LNCAP (cell line): ENCODE measurements at regions not wholly inside any gene's neighbourhood (a gene's known extent, or its start where the extent isn't known, plus 50 kb on each side); places are given as distances from the start of the nearest gene placed in this dataset.

Experiments
- CTCF ChIP-seq: fragments of 450-650 bp; IDR thresholded peaks from 2 replicates; pipeline ENCODE4 v1.5.1; 2017; ENCODE audit warnings: mild to moderate bottlenecking

- no peak for TF ChIP-seq CTCF
Observed at GRCh38 chr2:53093355-53093754, 674.2 kb upstream of the CHAC2 start.

- TF ChIP-seq CTCF: no peak
Observed at GRCh38 chr2:53091183-53091582, 676.4 kb upstream of the CHAC2 start.

- no peak for TF ChIP-seq CTCF
Observed at GRCh38 chr2:53087874-53088461, 679.6 kb upstream of the CHAC2 start.

- TF ChIP-seq CTCF: no peak
Observed at GRCh38 chr2:53087262-53087873, 680.2 kb upstream of the CHAC2 start.

- no peak for TF ChIP-seq CTCF
Observed at GRCh38 chr2:53077413-53077812, 690.2 kb upstream of the CHAC2 start.

GRCh38 chr2:53075760-53076159 lies 691.8 kb upstream of the CHAC2 start:
- TF ChIP-seq CTCF: no peak

- TF ChIP-seq CTCF: no peak
Observed at GRCh38 chr2:53067533-53067932, 700.1 kb upstream of the CHAC2 start.

- TF ChIP-seq CTCF: no peak
Observed at GRCh38 chr2:53067056-53067455, 700.5 kb upstream of the CHAC2 start.
